LHCN-M2 (cell line): ENCODE measurements at regions not wholly inside any gene's neighbourhood (a gene's known extent, or its start where the extent isn't known, plus 50 kb on each side); places are given as distances from the start of the nearest gene placed in this dataset.
"Not testable (repeated sequence)": the region's sequence is repeated elsewhere in the genome, so short reads cannot be mapped to it uniquely, and the experiment has no call there.

ENCODE experiments used
- DNase-seq: peaks from one replicate; pipeline ENCODE4 v3.0.0-alpha.2; 2012; ENCODE audit warnings: low read depth

DNA sequence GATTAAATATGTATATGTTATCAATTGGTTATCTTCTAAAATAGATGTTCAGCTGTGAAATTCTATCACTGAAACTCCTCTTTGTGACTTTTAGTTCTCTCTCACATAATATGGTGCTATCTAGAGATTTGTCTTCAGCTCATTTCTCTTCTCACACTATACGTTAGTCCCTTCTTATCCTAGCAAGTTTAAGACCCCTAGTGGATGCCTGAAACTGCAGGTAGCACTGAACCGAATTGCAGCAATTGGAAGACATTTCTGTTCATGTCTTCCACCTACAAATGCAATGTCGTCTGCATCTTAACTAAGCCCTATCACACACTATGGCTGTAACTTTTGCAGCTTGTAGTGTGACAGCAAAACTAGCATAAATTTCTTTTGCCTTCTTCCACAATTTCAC, 442.7 kb upstream of the POM121L12 start:
- DNase-seq, result no peak

GRCh38 chr7:52586704-52587103, 448.7 kb upstream of the POM121L12 start:
- no peak for DNase-seq

- DNase-seq, result no peak
Measured at GRCh38 chr7:52584041-52584440, 451.4 kb upstream of the POM121L12 start.

DNA sequence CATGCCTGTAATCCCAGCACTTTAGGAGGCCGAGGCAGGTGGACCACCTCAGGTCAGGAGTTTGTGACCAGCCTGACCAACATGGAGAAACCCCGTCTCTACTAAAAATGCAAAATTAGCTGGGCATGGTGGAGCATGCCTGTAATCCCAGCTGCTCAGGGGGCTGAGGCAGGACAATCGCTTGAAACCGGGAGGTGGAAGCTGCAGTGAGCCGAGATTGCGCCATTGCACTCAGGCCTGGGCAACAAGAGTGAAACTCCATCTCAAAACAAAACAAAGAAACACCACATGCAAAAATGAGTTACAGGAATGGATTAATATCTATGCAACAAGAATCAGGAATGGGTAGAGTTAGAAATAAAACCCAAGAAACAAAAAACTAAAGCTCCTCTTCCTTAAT, 462.3 kb upstream of the POM121L12 start:
- DNase-seq, result not testable (repeated sequence)

DNA sequence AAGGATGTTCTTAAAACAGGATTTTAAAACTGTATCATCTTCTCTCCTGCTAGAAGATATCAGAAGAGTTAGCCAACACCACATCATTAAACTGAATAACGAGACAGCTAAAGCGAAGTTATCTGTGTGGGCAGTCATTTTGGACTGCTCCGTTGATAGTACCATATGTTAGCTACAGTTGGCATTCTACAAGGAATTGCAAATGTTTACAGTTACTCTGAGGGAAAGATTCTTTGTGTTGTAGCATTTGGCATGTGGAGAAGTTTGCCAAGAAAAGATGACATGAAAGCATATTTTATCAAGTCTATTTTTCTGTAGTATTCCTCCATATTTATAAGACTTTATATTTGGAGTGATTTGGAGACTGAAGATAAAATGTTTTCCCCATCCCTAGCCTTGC, 464.4 kb upstream of the POM121L12 start:
- DNase-seq, result no peak

GRCh38 chr7:52569151-52569550, 466.3 kb upstream of the POM121L12 start:
- no peak for DNase-seq

DNA sequence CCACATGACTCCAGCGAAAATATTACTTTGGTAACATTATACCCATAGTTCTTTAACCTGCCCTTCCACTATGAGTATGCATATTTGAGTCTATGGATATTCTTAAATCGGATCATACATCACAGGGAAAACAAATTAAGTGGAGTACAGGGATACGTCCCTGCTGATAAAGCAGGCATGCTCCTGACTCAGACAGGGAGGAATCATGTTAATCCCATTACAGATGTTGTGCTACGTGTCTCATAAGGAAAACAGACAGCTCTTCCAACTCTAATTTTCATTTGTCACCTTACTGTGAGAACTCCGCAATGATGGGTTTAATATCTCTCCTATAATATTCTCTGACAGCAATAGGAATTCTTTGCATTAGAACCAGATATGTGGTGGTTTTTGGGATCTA, 469.5 kb upstream of the POM121L12 start:
- no peak for DNase-seq

DNA sequence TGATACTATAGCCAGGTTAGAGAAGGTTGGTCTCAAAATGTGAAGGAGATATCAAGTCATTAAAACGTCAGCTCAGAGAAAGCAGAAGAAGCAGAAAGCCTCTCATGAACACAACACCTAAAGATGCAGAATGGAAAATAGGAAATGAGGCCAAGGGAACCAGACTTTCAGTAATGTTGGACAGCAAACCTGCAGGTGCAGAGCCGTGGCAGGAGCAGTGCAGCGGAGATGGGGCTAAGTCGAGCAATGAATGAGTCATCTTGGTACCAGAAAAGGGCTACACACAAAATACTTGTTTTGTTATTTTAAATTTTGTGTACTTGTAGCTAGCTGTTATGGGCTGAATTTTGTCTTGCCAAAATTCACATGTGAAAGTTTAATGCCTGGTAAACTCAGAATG, 479.6 kb upstream of the POM121L12 start:
- DNase-seq, result no peak

GRCh38 chr7:52547308-52547910, 488.0 kb upstream of the POM121L12 start:
- no peak for DNase-seq

GRCh38 chr7:52541198-52541765, 494.2 kb upstream of the POM121L12 start:
- not testable (repeated sequence) for DNase-seq

DNA sequence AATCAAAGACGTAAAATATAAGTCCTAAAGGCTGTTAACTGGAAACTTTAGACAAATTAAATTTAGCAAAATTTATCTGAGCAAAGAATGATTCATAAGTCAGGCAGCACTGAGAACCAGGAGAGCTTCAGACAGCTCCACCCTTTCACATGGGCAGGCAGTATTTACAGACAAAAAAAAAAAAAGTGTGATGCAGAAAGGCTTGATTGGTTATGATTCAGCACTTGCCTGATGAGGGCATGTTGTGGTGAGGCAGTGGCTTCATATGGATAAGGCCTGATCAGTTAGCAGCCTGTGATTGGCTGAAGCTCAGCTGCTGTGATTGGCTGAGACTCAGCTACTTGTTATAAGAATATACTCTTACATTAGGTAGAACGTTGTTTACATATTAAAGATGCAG, 495.4 kb upstream of the POM121L12 start:
- DNase-seq, result peak; percentile 60

- DNase-seq, result no peak
Measured at GRCh38 chr7:52539414-52539813, 496.0 kb upstream of the POM121L12 start.

GRCh38 chr7:52537051-52537450, 498.4 kb upstream of the POM121L12 start:
- DNase-seq, result no peak

- DNase-seq, result peak; percentile 9
Measured at GRCh38 chr7:52525772-52526341, 509.6 kb upstream of the POM121L12 start.

- DNase-seq, result no peak
Measured at GRCh38 chr7:52518869-52519268, 516.6 kb upstream of the POM121L12 start.

DNA sequence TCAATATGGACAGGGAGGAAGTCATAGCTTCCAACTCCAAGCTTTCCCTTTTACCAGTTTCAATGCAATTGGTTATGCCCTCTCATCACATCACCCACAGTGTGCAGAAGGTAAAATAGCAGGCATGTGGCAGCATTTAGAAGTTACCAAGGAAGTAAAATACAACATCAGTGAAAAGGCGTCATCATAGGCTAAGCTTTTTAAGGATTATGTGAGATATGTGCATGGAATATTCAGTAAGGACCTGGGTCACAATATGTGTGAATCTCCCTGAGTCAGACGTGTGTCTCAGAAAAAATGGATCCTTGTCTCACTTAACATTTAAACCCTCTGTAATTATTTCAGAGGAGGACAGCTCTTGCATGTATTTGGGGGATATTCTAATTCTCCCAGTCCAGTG, 522.8 kb upstream of the POM121L12 start:
- no peak for DNase-seq

DNA sequence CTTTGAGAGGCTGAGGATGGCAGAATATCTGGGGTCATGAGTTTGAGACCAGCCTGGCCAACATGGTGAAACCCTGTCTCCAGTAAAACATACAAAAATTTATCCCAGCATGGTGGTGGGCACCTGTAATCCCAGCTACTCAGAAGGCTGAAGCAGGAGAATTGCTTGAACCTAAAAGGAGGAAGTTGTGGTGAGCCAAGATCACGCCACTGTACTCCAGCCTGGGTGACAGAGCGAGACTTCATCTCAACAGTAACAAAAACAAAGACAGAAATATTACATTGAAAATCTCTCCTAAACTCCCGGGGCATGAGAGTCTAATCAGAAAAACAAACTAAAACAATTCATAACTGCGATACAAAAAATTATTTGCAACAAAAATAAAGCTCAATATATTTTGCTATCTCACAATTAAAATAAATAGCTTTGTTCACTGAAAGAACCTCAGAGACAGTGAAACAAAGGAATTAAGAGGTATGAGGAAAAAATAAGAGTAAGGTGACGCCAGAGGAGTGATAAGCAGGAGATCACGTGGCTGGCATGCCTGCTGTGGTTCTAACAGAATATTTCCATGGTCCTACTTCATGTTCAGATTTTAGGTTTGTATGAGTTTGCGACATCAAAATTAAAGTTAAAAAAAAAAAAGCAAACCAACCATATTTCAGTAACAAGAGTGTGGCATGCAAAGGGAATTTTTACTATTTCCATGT, 527.7 kb upstream of the POM121L12 start:
- no peak for DNase-seq

GRCh38 chr7:52506325-52506724, 529.1 kb upstream of the POM121L12 start:
- no peak for DNase-seq

GRCh38 chr7:52504561-52504960, 530.9 kb upstream of the POM121L12 start:
- peak; percentile 18 for DNase-seq

DNA sequence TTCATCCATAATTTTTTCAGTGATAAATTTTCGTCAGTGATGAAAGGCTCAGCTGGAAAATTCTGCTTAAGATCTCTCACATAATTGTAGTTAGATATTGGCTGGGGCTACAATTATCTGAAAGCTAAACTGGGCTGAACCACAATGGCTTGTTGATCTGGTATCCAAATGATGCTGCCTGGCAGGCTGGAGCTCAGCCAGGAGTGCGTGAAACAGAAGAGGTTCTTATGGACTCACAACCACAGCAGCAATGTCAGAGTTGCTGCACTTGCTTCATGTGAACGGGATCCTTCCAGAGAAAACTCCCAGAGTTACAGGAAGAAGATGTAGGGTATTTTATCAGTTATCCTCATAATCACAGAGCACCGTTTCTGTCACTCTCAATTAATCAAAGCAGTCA, 533.2 kb upstream of the POM121L12 start:
- no peak for DNase-seq

GRCh38 chr7:52501696-52502095, 533.7 kb upstream of the POM121L12 start:
- DNase-seq, result no peak

DNA sequence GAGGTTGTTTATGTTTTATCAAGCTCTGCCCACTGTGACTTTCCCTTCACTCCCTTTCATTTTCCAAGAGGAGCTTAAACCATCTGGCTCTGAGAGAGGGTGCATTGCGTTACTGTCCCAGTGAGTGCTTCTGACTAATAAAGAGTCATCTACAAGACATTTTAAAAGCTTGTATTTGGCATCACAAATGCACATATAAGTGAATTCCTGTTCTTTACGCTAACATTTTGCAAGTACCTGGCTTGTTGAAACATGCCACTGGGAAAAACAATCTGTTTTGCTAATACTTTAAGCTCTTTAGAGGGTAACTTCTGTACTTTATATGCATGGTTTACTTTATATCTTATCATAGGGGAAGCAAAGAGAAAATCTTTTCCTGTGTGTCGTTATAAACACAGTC, 534.6 kb upstream of the POM121L12 start:
- peak; percentile 79 for DNase-seq

DNA sequence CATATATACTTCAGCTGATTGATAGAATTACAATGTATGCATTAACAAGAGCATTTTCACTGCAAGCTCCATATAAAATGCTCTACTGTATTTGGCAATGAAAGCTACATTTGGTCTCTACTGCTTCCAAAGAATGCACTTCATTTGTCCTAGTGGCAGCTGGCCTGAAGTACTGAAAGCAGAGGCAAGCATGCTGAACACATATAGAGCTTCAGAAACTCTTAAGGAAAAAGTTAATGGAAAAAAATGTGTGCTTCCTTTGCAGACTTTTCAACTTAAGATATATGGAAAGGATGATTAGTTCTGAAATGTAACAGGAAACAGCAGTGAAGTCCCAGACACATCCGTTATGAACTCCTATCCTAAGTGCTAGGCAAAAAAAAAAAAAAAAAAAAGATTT, 537.1 kb upstream of the POM121L12 start:
- DNase-seq, result peak; percentile 9
